HG03521 (cell line): ENCODE measurements at regions not wholly inside any gene's neighbourhood (a gene's known extent, or its start where the extent isn't known, plus 50 kb on each side); places are given as distances from the start of the nearest gene placed in this dataset.
"Not testable (repeated sequence)": the region's sequence is repeated elsewhere in the genome, so short reads cannot be mapped to it uniquely, and the experiment has no call there.

Experiments used
- ATAC-seq: cut with Tn5 transposase; IDR thresholded peaks from one replicate; pipeline ENCODE4 v1.9.1; 2021; ENCODE audit warnings: mild to moderate bottlenecking, moderate library complexity; ENCODE audit not compliant: unreplicated experiment

GRCh38 chr1:118303534-118303933 lies 118.5 kb upstream of the SPAG17 start:
- ATAC-seq: no peak

GRCh38 chr1:118303064-118303463 lies 118.0 kb upstream of the SPAG17 start:
- ATAC-seq: no peak

- ATAC-seq: no peak
Measured at GRCh38 chr1:118302145-118302544, 117.1 kb upstream of the SPAG17 start.

DNA sequence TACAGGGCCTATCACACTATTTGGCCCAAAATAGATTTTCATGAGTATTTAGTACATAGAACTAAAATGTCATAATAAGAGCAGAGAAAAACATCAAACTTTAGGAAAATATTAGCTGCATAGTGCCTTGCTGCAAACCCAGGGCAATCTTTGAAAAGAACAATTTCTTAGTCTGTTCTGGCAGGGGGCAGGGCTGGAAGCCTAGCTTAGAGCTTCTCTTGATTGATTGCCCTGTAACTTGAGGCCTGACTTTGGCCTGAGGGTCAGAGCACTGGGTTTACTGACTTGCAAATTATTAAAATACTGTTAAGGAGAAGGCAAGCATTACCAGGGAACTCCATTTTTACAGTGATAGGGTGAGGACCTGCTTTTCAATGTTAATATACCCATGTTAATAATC lies 115.8 kb upstream of the SPAG17 start:
- no peak for ATAC-seq

DNA sequence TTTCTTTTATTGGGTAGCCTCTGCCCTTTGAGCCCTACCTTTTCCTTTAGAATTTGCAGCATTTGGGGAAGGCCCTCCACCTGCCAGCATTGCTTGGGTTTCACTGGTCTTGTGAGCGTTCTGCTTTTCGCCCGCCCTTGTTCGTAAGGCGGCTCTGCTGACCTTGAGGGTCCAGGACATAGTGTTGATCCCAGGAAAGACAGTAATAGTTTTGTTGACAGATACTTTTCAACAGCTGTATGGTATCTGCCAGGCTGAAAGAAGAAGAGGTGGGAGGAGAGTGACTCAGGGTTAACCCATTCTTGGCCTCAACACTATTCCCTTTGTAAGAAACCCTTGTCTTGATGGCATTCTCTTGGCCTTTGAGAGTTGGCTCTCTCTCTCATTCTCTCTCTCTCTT lies 113.4 kb upstream of the SPAG17 start:
- ATAC-seq: no peak

- no peak for ATAC-seq
Measured at GRCh38 chr1:118297521-118297920, 112.5 kb upstream of the SPAG17 start.

GRCh38 chr1:118294875-118295642 lies 110.0 kb upstream of the SPAG17 start:
- ATAC-seq: no peak

- ATAC-seq: no peak
Measured at GRCh38 chr1:118291661-118292060, 106.6 kb upstream of the SPAG17 start.

DNA sequence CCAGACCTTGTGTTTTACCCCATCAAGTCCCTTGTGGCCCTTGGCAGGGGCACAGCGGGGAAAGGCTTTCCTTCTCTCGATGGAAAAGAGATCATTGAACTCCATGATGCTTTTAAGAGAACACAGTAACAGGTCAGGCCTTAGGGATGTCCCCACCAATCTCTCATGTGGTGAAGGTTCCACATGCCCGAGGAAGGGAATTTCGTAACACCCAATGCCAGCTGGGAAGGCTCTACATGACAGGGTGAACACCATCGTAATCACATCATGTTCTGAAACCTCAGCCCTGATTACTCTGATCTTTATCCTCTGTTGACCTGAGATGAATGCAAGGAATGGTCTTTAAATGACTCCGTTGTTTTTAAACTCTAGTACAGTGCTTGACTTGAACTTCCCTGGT lies 105.5 kb upstream of the SPAG17 start:
- ATAC-seq: no peak

GRCh38 chr1:118290046-118290445 lies 105.0 kb upstream of the SPAG17 start:
- ATAC-seq: no peak

GRCh38 chr1:118280656-118281055 lies 95.6 kb upstream of the SPAG17 start:
- ATAC-seq: not testable (repeated sequence)

DNA sequence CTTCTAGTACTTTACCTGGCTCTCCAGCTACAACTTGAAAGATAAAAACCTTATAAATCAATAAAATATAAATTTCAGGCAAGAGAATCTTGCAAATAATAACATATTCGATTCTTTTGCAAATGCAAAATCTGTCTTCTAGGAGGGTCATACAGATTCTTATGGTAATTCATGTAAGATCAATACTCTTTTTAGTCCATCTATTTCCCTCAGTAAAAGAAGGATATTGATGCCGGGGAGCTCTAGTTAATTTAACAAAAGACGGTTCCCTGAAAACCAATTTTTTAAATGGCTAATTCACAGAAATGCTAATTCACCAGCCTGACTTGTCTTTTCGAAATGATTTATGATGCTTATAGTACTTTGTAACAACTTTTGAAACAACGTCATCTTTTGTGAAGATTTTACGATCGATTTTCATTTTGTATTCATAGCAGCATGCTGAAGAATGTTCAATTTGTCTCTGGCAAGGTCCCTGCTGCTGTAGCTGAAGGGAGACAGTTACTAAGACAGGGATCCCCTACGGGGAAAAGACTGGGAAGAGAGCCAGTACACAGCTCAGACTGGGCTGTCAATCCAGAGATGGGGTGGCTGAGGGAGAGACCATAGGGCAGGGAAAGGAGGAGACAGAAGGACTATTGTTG lies 90.6 kb upstream of the SPAG17 start:
- ATAC-seq: no peak

DNA sequence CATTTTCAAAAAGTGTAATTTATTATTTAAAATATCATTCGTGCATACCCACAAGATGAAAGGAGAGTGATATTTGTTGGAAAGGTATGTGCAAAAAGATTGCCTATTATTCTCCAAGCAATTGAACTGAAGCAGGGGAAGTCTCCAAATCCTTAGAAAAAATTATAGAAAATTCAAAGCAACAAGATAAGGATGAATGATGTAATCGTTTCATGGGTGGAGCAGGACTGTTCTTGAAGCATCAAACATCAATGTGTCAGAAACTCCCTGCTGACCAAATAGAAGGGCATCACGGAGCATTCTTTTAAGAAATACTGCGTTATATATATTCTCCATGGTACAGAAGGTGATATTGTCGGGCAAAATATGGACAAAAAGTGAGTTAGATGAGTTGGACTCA lies 87.9 kb upstream of the SPAG17 start:
- no peak for ATAC-seq

- ATAC-seq: no peak
Measured at GRCh38 chr1:118271883-118272282, 86.9 kb upstream of the SPAG17 start.

DNA sequence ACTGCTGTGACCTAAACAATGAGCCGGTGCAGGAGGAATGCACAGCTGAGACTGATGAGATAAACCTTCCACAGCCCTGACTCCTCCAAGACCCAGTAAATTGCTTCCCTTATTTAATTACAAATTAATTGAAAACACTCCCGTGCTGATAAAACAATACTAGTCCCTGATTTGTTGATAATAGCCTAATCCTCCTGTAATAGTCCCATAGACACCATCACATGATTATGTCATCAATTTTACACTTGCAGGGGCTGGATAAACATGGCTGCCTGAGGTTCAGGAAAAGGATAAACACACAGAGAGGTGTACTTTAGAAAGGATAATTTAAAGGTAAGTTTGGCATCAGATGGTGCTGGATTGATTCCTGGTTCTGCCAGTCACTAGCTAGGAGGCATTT lies 84.6 kb upstream of the SPAG17 start:
- ATAC-seq: no peak

DNA sequence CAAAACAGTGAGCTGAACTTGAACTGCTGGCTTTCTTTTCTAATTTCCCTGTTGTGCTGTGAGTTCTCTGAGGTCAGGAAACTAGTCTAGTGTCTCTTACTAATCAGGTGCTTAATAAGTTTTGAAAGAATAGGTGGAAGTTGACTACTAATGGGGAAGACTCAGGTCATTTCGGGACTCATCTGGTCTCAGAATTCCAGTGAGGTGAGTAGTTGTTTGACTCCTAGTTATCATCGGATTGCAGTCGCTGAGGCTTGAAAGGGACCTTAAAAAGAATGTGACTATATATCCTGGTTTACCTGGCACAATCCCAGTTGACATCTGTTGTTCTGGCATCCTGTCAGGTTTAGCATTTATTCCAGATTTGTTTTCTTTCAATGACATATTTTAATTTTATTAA lies 81.4 kb upstream of the SPAG17 start:
- no peak for ATAC-seq

- no peak for ATAC-seq
Measured at GRCh38 chr1:118264343-118264742, 79.3 kb upstream of the SPAG17 start.

- ATAC-seq: no peak
Measured at GRCh38 chr1:118262865-118263264, 77.8 kb upstream of the SPAG17 start.

DNA sequence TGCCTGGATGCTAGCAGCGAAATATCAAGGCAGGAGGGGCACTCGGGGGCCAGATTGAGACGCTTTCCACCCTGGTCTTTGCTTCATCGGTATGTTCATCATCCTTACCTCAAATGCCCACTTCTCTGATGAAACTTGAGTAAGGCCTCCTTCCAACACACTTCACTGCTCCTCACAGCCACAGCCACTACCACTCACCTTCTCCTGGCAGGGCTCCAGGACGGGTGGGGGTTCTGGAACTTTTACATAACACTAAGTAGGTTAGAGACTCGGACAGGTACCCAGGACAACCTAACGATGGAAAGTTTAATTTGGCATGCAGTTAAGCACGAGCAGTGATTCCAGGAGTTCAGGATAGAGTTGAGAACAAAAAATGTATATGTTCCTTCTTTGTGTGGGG lies 73.9 kb upstream of the SPAG17 start:
- ATAC-seq: no peak

GRCh38 chr1:118257946-118258345 lies 72.9 kb upstream of the SPAG17 start:
- no peak for ATAC-seq

DNA sequence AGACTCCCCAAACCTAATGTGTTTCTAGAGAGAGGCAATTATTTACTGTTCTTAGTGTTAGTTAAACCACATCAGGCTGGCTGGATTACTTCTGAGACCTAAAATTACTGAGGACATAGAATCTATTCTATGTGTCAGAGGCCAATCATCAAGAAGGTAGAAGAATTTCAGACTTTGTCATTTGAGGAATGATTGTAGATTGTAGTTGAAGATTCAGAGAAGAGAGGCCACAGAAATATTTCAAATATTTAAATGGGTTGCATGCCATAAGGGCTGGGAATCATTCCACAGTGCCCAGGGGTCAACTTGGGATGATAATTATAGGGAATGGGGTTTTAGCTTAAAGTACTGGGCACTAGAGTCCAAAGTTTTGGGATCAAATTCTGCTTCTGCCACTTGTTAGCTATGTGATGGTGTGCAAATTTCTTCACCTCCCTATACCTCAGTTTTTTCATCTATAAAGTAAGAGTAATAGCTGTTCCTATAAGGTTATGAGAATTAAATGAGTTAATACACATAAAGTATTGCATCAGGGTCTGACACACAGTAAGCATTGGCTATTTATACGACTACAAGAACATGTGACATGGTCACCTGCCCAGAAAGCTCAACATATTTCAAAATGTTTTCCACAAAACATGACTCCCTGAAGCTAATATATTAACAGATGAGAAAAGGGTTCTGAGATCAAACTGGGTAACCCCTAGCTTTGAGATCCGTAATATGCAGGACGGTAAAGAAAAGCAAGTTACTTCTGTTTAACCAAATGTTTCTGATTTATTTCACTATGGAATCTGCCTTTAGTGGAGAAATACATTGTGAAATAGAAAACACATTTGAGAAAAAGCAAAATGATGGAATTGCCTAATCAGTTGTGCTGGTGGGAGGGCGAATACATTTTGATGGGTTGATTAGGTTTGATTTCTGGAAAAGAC lies 69.7 kb upstream of the SPAG17 start:
- ATAC-seq: no peak

- ATAC-seq: no peak
Measured at GRCh38 chr1:118254001-118254400, 69.0 kb upstream of the SPAG17 start.
